Stimulated activated CD4-positive, alpha-beta T cell treated with anti-CD3 and anti-CD28 coated beads, Interleukin-1b, Interleukin-23, amount 100 ng/mL, for 24 hours (primary cell): ENCODE measurements at regions not wholly inside any gene's neighbourhood (a gene's known extent, or its start where the extent isn't known, plus 50 kb on each side); places are given as distances from the start of the nearest gene placed in this dataset.
"Not testable (repeated sequence)": the region's sequence is repeated elsewhere in the genome, so short reads cannot be mapped to it uniquely, and the experiment has no call there.

Source experiments
- DNase-seq, 4 experiments: peaks; one replicate each; pipeline ENCODE4 v3.0.0-alpha.2; 2020; ENCODE audit warnings: low read depth in 4 of 4, low spot score in 1 of 4

GRCh38 chr5:38149815-38150195 lies 108.6 kb upstream of the EGFLAM start:
- DNase-seq = no peak

- DNase-seq = no peak
Observed at GRCh38 chr5:38148021-38148625, 110.2 kb upstream of the EGFLAM start.

- no peak for DNase-seq
Observed at GRCh38 chr5:38143384-38143783, 115.0 kb upstream of the EGFLAM start.

- no peak for DNase-seq
Observed at GRCh38 chr5:38141665-38142064, 116.7 kb upstream of the EGFLAM start.

- DNase-seq = no peak
Observed at GRCh38 chr5:38138574-38138973, 119.8 kb upstream of the EGFLAM start.

GRCh38 chr5:38135486-38136039 lies 122.8 kb upstream of the EGFLAM start:
- DNase-seq = no peak

- no peak for DNase-seq
Observed at GRCh38 chr5:38134810-38135209, 123.5 kb upstream of the EGFLAM start.

GRCh38 chr5:38134294-38134693 lies 124.1 kb upstream of the EGFLAM start:
- not testable (repeated sequence) for DNase-seq

GRCh38 chr5:38131686-38132085 lies 126.7 kb upstream of the EGFLAM start:
- no peak for DNase-seq

- DNase-seq = no peak
Observed at GRCh38 chr5:38124321-38124720, 134.0 kb upstream of the EGFLAM start.

- DNase-seq = no peak
Observed at GRCh38 chr5:38121420-38121819, 136.9 kb upstream of the EGFLAM start.

GRCh38 chr5:38119836-38120235 lies 138.5 kb upstream of the EGFLAM start:
- DNase-seq = no peak

GRCh38 chr5:38117784-38118479 lies 140.4 kb upstream of the EGFLAM start:
- DNase-seq = no peak

- DNase-seq = no peak
Observed at GRCh38 chr5:38115318-38115827, 143.0 kb upstream of the EGFLAM start.

GRCh38 chr5:38113880-38114279 lies 144.5 kb upstream of the EGFLAM start:
- DNase-seq = no peak

- no peak for DNase-seq
Observed at GRCh38 chr5:38113456-38113855, 144.9 kb upstream of the EGFLAM start.

GRCh38 chr5:38112938-38113337 lies 145.4 kb upstream of the EGFLAM start:
- no peak for DNase-seq

- no peak for DNase-seq
Observed at GRCh38 chr5:38110130-38110529, 148.2 kb upstream of the EGFLAM start.

- DNase-seq = no peak
Observed at GRCh38 chr5:38107096-38107495, 151.3 kb upstream of the EGFLAM start.

GRCh38 chr5:38105801-38106200 lies 152.6 kb upstream of the EGFLAM start:
- no peak for DNase-seq

- DNase-seq = no peak
Observed at GRCh38 chr5:38105231-38105570, 153.2 kb upstream of the EGFLAM start.

GRCh38 chr5:38104497-38105230 lies 153.7 kb upstream of the EGFLAM start:
- DNase-seq = no peak
